Osteoblast (primary cell): ENCODE measurements at regions not wholly inside any gene's neighbourhood (a gene's known extent, or its start where the extent isn't known, plus 50 kb on each side); places are given as distances from the start of the nearest gene placed in this dataset.
A peak's percentile ranks its signal among the peaks of the same experiment; 100 is the strongest.

Experiments
- DNase-seq: peaks from one replicate; pipeline ENCODE4 v3.0.0; 2011; ENCODE audit warnings: low spot score, mixed read lengths; ENCODE audit not compliant: insufficient read length; ENCODE audit errors: missing footprints
- H2AFZ ChIP-seq: 2 replicates; pipeline ENCODE4 v1.6.0; 2011; ENCODE audit warnings: mild to moderate bottlenecking, low read length
- H3K27ac ChIP-seq: 2 replicates; pipeline ENCODE4 v1.5.1; 2011; ENCODE audit warnings: mild to moderate bottlenecking, low read depth, low read length, moderate library complexity
- H3K27me3 ChIP-seq: 2 replicates; pipeline ENCODE4 v1.6.0; 2012; ENCODE audit warnings: mild to moderate bottlenecking, control low read depth, inconsistent platforms, low read length, moderate library complexity; ENCODE audit not compliant: insufficient read depth
- H3K36me3 ChIP-seq: 2 replicates; pipeline ENCODE4 v1.5.1; 2011; ENCODE audit warnings: mild to moderate bottlenecking, low read length, control low read depth, moderate library complexity; ENCODE audit not compliant: insufficient read depth
- H3K4me1 ChIP-seq: 2 replicates; pipeline ENCODE4 v1.5.1; 2011; ENCODE audit warnings: mild to moderate bottlenecking, low read length, control low read depth, moderate library complexity; ENCODE audit not compliant: insufficient read depth
- H3K4me2 ChIP-seq: 2 replicates; pipeline ENCODE4 v1.6.0; 2011; ENCODE audit warnings: mild to moderate bottlenecking, low read length; ENCODE audit not compliant: insufficient read depth
- H3K4me3 ChIP-seq: fragments of 200-600 bp; sonication (generic); 3 replicates; pipeline ENCODE4 v1.5.1; 2012; ENCODE audit warnings: mild to moderate bottlenecking, low read length, inconsistent platforms; ENCODE audit not compliant: insufficient read depth
- H3K79me2 ChIP-seq: 2 replicates; pipeline ENCODE4 v1.6.0; 2012; ENCODE audit warnings: mild to moderate bottlenecking, low read length, control low read depth, inconsistent platforms; ENCODE audit not compliant: insufficient read depth
- H3K9me3 ChIP-seq: 2 replicates; pipeline ENCODE4 v1.5.1; 2011; ENCODE audit warnings: low read depth, low read length, control low read depth
- H4K20me1 ChIP-seq: 2 replicates; pipeline ENCODE4 v1.6.0; 2012; ENCODE audit warnings: mild to moderate bottlenecking, low read length, control low read depth; ENCODE audit not compliant: insufficient read depth
- TF ChIP-seq, protein P1 (sequence below): IDR thresholded peaks from 2 replicates; pipeline ENCODE4 v1.5.1; 2011; ENCODE audit warnings: mild to moderate bottlenecking, low read depth, low read length, moderate library complexity; ENCODE audit errors: extremely low read depth

DNA sequence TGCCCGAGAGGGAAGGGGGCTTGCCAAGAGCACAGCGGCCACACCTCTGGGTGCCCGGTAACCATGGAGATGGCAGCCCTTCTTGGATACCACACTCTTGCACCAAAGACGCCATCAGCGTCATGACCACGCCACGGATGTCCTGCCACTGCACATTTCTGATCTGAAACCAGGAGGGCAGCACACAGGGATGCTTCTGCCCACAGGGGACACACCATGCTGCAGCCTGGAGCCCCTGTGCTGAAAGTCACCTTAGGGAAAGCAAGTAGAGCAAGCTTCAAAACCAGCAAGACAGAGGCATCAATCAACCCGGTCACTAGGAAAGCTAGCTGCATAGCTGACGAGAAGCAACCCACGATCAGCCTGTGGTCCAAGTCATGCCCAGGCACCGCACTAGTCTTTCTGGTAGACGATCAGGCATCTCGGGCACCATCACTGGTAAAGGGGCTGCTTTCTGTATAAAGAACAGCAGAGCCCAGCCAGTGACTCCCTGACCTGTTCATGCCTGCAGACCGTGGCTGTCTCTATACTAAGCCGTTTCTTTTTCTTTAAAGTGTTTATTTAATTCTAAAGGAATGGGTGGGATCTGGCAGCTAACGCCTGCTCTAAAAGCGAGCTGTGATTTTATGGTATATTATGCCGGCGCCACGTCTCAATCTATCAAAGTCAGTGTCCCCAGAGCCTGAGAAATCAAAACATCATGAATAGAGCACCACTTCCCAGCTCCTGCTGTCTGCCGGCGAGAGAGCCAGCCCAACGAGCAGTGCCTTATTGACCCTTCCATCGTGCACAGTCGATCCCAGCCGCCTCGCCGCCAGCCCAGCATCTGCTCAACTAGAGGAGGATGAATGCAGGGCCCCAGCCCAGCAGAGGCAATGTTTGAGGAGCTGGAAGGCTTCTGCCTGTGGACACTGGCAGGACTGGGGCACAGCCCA, 244.7 kb downstream of the RBFOX3 start:
- Histone ChIP-seq H2AFZ (no peak overlapping the region), H3K9me3 (no peaks in the 10 kb centered on the region)

DNA sequence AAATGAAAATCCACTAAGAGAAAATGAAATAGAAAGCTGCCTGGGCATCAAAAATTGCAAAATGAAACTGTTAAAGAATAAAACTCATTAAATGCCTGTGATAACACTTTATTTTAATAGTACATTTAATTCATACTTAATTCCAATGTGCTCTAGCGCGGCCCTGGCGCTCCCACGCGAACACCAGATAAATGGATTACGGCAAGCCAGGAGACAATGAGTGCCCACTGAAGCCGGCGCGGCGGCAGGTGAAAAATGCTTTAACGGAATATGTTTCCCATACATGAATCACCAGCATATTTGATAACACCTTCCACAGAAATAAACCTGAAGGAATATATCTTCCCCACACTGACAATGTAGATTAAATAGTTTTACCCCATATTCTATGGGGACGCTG, 245.5 kb downstream of the RBFOX3 start:
- H3K27ac ChIP-seq, result no peak overlapping the region
- H3K79me2 ChIP-seq, result no peaks in the 10 kb centered on the region
- TF ChIP-seq, protein P1, sequence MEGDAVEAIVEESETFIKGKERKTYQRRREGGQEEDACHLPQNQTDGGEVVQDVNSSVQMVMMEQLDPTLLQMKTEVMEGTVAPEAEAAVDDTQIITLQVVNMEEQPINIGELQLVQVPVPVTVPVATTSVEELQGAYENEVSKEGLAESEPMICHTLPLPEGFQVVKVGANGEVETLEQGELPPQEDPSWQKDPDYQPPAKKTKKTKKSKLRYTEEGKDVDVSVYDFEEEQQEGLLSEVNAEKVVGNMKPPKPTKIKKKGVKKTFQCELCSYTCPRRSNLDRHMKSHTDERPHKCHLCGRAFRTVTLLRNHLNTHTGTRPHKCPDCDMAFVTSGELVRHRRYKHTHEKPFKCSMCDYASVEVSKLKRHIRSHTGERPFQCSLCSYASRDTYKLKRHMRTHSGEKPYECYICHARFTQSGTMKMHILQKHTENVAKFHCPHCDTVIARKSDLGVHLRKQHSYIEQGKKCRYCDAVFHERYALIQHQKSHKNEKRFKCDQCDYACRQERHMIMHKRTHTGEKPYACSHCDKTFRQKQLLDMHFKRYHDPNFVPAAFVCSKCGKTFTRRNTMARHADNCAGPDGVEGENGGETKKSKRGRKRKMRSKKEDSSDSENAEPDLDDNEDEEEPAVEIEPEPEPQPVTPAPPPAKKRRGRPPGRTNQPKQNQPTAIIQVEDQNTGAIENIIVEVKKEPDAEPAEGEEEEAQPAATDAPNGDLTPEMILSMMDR, result no peak
- H3K27me3 ChIP-seq, result peaks cover 16% of the 10 kb centered on the region
- H4K20me1 ChIP-seq, result no peaks in the 10 kb centered on the region
- peak; percentile 23 for DNase-seq
- H3K4me2 ChIP-seq, result no peak overlapping the region
- no peaks in the 10 kb centered on the region for H3K9me3 ChIP-seq
- no peaks in the 10 kb centered on the region for H3K4me1 ChIP-seq
- no peaks in the 10 kb centered on the region for H3K36me3 ChIP-seq
- H2AFZ ChIP-seq, result no peak overlapping the region
- H3K4me3 ChIP-seq, result no peak overlapping the region

More for the DNA sequence above, 244.7 kb downstream of the RBFOX3 start:
- Histone ChIP-seq H3K27ac (no peak overlapping the region), H3K79me2 (no peaks in the 10 kb centered on the region), H3K27me3 (peaks cover 12% of the 10 kb centered on the region), H4K20me1 (no peaks in the 10 kb centered on the region), H3K4me3 (no peak overlapping the region), H3K4me2 (no peak overlapping the region), H3K36me3 (no peaks in the 10 kb centered on the region), H3K4me1 (no peaks in the 10 kb centered on the region)
- TF ChIP-seq, protein P1, result no peak
- peak; percentile 70 for DNase-seq

DNA sequence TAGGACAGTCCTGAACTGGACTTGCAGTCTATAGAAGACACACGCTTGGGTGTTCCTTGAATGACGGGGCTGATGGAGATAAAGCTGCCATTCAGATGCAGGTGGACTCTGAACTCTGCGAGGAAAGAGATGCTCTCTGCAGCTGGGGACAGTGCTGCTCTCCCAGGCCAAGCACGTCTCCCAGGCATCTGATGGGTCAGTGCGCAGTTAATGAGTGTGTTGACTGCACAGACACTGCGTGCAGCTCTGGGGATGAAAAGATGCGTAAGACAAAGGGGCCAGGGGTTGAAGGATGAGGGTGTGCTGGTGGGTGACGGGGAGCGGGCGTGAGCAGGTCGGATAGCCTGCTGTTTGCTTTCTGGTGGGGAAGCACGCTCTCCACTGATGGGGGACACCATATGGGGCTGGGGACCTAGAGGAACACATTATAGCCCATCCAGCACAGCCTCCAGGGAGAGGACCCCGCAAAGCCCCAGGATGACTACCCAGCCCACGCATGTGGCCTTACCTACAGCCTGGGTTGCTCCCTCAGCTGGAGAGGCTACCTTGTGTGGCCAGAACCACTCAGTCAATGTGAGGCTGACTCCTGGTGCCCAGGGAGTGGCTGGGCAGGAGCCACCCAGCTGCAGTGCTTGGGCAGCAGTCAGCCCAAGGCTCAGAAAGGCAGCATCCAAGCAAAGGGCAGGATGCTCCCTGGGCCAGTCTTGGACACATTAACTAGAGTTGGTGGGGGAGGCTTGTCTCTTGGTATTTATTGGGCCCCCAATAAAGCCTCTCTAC, 246.3 kb downstream of the RBFOX3 start:
- Histone ChIP-seq H3K9me3 (no peaks in the 10 kb centered on the region), H3K4me1 (no peaks in the 10 kb centered on the region), H4K20me1 (no peaks in the 10 kb centered on the region), H3K36me3 (no peaks in the 10 kb centered on the region), H3K79me2 (no peaks in the 10 kb centered on the region), H3K4me3 (no peak overlapping the region), H3K27ac (no peak overlapping the region), H2AFZ (no peak overlapping the region), H3K27me3 (peaks cover 16% of the 10 kb centered on the region), H3K4me2 (no peak overlapping the region)
- TF ChIP-seq, protein P1, result no peak
- peak; percentile 57 for DNase-seq
